ENCODE measurements at regions not wholly inside any gene's neighbourhood (a gene's known extent, or its start where the extent isn't known, plus 50 kb on each side); places are given as distances from the start of the nearest gene placed in this dataset.

GRCh38 chr3:21836227-21836626, 85.2 kb upstream of the ZNF385D start:
- Histone ChIP-seq H2AK5ac (ENCODE audit: low read depth, low read length) (no peak overlapping the region), H2BK15ac (ENCODE audit: low read length) (no peak overlapping the region), H2AFZ (ENCODE audit: low read length) (no peak overlapping the region), H3K9ac (ENCODE audit: low read depth, low read length, poor library complexity) (no peak overlapping the region), H2BK120ac (ENCODE audit: low read depth, low read length) (no peak overlapping the region), H3K27me3 (ENCODE audit: control insufficient read depth in 3 of 3, insufficient read depth in 3 of 3, low read depth in 1 of 3, low read length in 3 of 3) (no peaks in the 10 kb centered on the region), H4K8ac (ENCODE audit: low read depth, low read length) (no peak overlapping the region), H3K14ac (ENCODE audit: low read length) (no peak overlapping the region), H3K23ac (ENCODE audit: low read depth, low read length, poor library complexity) (no peak overlapping the region), H3K18ac (ENCODE audit: low read length) (no peak overlapping the region), H3K36me3 (replicated peaks in 1 of 2; ENCODE audit: control insufficient read depth in 2 of 2, insufficient read depth in 2 of 2, low read length in 2 of 2) (no peaks in the 10 kb centered on the region), H3K4me3 (ENCODE audit: low read length in 2 of 2) (no peak overlapping the region), H3K9me3 (replicated peaks in 1 of 2; ENCODE audit: control insufficient read depth in 2 of 2, insufficient read depth in 1 of 2, low read depth in 1 of 2, low read length in 2 of 2) (no peaks in the 10 kb centered on the region), H4K91ac (ENCODE audit: low read depth, low read length, poor library complexity) (no peak overlapping the region), H3K4me2 (ENCODE audit: insufficient read depth, low read length, poor library complexity, severe bottlenecking) (no peak overlapping the region), H3K27ac (replicated peaks; ENCODE audit: low read length) (no peak overlapping the region), H2BK12ac (ENCODE audit: low read length) (no peak overlapping the region), H3K79me1 (ENCODE audit: low read depth, low read length) (no peaks in the 10 kb centered on the region), H3K4ac (ENCODE audit: low read length) (no peak overlapping the region), H3K4me1 (ENCODE audit: control insufficient read depth in 2 of 2, insufficient read depth in 1 of 2, low read depth in 1 of 2, low read length in 2 of 2) (no peaks in the 10 kb centered on the region), H2BK5ac (ENCODE audit: low read length) (no peak overlapping the region)
- no peak for DNase-seq (ENCODE audit: low spot score)
- no CpG with 5 or more reads among the region's 4 CpGs for WGBS, 2 donors (ENCODE audit: extremely low coverage in 2 of 2, insufficient read length in 2 of 2, insufficient replicate concordance in 1 of 2)

- Histone ChIP-seq H3K27ac (replicated peaks; ENCODE audit: low read length) (no peak overlapping the region), H3K4ac (ENCODE audit: low read length) (no peak overlapping the region), H2BK120ac (ENCODE audit: low read depth, low read length) (no peak overlapping the region), H2BK12ac (ENCODE audit: low read length) (no peak overlapping the region), H3K9me3 (replicated peaks in 1 of 2; ENCODE audit: control insufficient read depth in 2 of 2, insufficient read depth in 1 of 2, low read depth in 1 of 2, low read length in 2 of 2) (no peaks in the 10 kb centered on the region), H3K36me3 (replicated peaks in 1 of 2; ENCODE audit: control insufficient read depth in 2 of 2, insufficient read depth in 2 of 2, low read length in 2 of 2) (no peaks in the 10 kb centered on the region), H3K23ac (ENCODE audit: low read depth, low read length, poor library complexity) (no peak overlapping the region), H3K79me1 (ENCODE audit: low read depth, low read length) (no peaks in the 10 kb centered on the region), H3K4me3 (ENCODE audit: low read length in 2 of 2) (no peak overlapping the region), H2BK5ac (ENCODE audit: low read length) (no peak overlapping the region), H4K8ac (ENCODE audit: low read depth, low read length) (no peak overlapping the region), H3K27me3 (ENCODE audit: control insufficient read depth in 3 of 3, insufficient read depth in 3 of 3, low read depth in 1 of 3, low read length in 3 of 3) (no peaks in the 10 kb centered on the region), H2AK5ac (ENCODE audit: low read depth, low read length) (no peak overlapping the region), H3K9ac (ENCODE audit: low read depth, low read length, poor library complexity) (no peak overlapping the region), H2BK15ac (ENCODE audit: low read length) (no peak overlapping the region), H2AFZ (ENCODE audit: low read length) (no peak overlapping the region), H4K91ac (ENCODE audit: low read depth, low read length, poor library complexity) (no peak overlapping the region), H3K18ac (ENCODE audit: low read length) (no peak overlapping the region), H3K4me2 (ENCODE audit: insufficient read depth, low read length, poor library complexity, severe bottlenecking) (no peak overlapping the region), H3K4me1 (ENCODE audit: control insufficient read depth in 2 of 2, insufficient read depth in 1 of 2, low read depth in 1 of 2, low read length in 2 of 2) (no peaks in the 10 kb centered on the region), H3K14ac (ENCODE audit: low read length) (no peak overlapping the region)
- WGBS, 2 donors (ENCODE audit: extremely low coverage in 2 of 2, insufficient read length in 2 of 2, insufficient replicate concordance in 1 of 2), result no CpG with 5 or more reads among the region's 1 CpG
- DNase-seq (ENCODE audit: low spot score), result no peak
Measured at GRCh38 chr3:21839176-21839575, 88.2 kb upstream of the ZNF385D start.

GRCh38 chr3:21839592-21839991, 88.6 kb upstream of the ZNF385D start:
- H3K27ac ChIP-seq (replicated peaks; ENCODE audit: low read length), result no peak overlapping the region
- no peak overlapping the region for H2BK5ac ChIP-seq (ENCODE audit: low read length)
- DNase-seq (ENCODE audit: low spot score), result no peak
- H2BK15ac ChIP-seq (ENCODE audit: low read length), result no peak overlapping the region
- no CpG with 5 or more reads among the region's 3 CpGs for WGBS, 2 donors (ENCODE audit: extremely low coverage in 2 of 2, insufficient read length in 2 of 2, insufficient replicate concordance in 1 of 2)
- no peaks in the 10 kb centered on the region for H3K79me1 ChIP-seq (ENCODE audit: low read depth, low read length)
- no peaks in the 10 kb centered on the region for H3K4me1 ChIP-seq (ENCODE audit: control insufficient read depth in 2 of 2, insufficient read depth in 1 of 2, low read depth in 1 of 2, low read length in 2 of 2)
- H3K4me2 ChIP-seq (ENCODE audit: insufficient read depth, low read length, poor library complexity, severe bottlenecking), result no peak overlapping the region
- no peak overlapping the region for H2BK12ac ChIP-seq (ENCODE audit: low read length)
- H3K4ac ChIP-seq (ENCODE audit: low read length), result no peak overlapping the region
- H3K9me3 ChIP-seq (replicated peaks in 1 of 2; ENCODE audit: control insufficient read depth in 2 of 2, insufficient read depth in 1 of 2, low read depth in 1 of 2, low read length in 2 of 2), result no peaks in the 10 kb centered on the region
- no peak overlapping the region for H3K14ac ChIP-seq (ENCODE audit: low read length)
- H2BK120ac ChIP-seq (ENCODE audit: low read depth, low read length), result no peak overlapping the region
- H3K23ac ChIP-seq (ENCODE audit: low read depth, low read length, poor library complexity), result no peak overlapping the region
- no peaks in the 10 kb centered on the region for H3K36me3 ChIP-seq (replicated peaks in 1 of 2; ENCODE audit: control insufficient read depth in 2 of 2, insufficient read depth in 2 of 2, low read length in 2 of 2)
- H4K8ac ChIP-seq (ENCODE audit: low read depth, low read length), result no peak overlapping the region
- H3K27me3 ChIP-seq (ENCODE audit: control insufficient read depth in 3 of 3, insufficient read depth in 3 of 3, low read depth in 1 of 3, low read length in 3 of 3), result no peaks in the 10 kb centered on the region
- no peak overlapping the region for H3K4me3 ChIP-seq (ENCODE audit: low read length in 2 of 2)
- no peak overlapping the region for H3K9ac ChIP-seq (ENCODE audit: low read depth, low read length, poor library complexity)
- no peak overlapping the region for H2AK5ac ChIP-seq (ENCODE audit: low read depth, low read length)
- H3K18ac ChIP-seq (ENCODE audit: low read length), result no peak overlapping the region
- no peak overlapping the region for H2AFZ ChIP-seq (ENCODE audit: low read length)
- no peak overlapping the region for H4K91ac ChIP-seq (ENCODE audit: low read depth, low read length, poor library complexity)

- no peak overlapping the region for H3K4me2 ChIP-seq (ENCODE audit: insufficient read depth, low read length, poor library complexity, severe bottlenecking)
- no peak overlapping the region for H2BK120ac ChIP-seq (ENCODE audit: low read depth, low read length)
- H2BK15ac ChIP-seq (ENCODE audit: low read length), result no peak overlapping the region
- no peaks in the 10 kb centered on the region for H3K9me3 ChIP-seq (replicated peaks in 1 of 2; ENCODE audit: control insufficient read depth in 2 of 2, insufficient read depth in 1 of 2, low read depth in 1 of 2, low read length in 2 of 2)
- no peak overlapping the region for H4K8ac ChIP-seq (ENCODE audit: low read depth, low read length)
- H4K91ac ChIP-seq (ENCODE audit: low read depth, low read length, poor library complexity), result no peak overlapping the region
- no peak overlapping the region for H2BK5ac ChIP-seq (ENCODE audit: low read length)
- no peak overlapping the region for H3K9ac ChIP-seq (ENCODE audit: low read depth, low read length, poor library complexity)
- no peak overlapping the region for H3K27ac ChIP-seq (replicated peaks; ENCODE audit: low read length)
- H2AK5ac ChIP-seq (ENCODE audit: low read depth, low read length), result no peak overlapping the region
- H2AFZ ChIP-seq (ENCODE audit: low read length), result no peak overlapping the region
- WGBS, 2 donors (ENCODE audit: extremely low coverage in 2 of 2, insufficient read length in 2 of 2, insufficient replicate concordance in 1 of 2), result no CpG with 5 or more reads among the region's 2 CpGs
- no peak overlapping the region for H3K23ac ChIP-seq (ENCODE audit: low read depth, low read length, poor library complexity)
- no peak overlapping the region for H3K14ac ChIP-seq (ENCODE audit: low read length)
- no peak overlapping the region for H3K4me3 ChIP-seq (ENCODE audit: low read length in 2 of 2)
- H3K4ac ChIP-seq (ENCODE audit: low read length), result no peak overlapping the region
- no peak for DNase-seq (ENCODE audit: low spot score)
- no peak overlapping the region for H2BK12ac ChIP-seq (ENCODE audit: low read length)
- H3K36me3 ChIP-seq (replicated peaks in 1 of 2; ENCODE audit: control insufficient read depth in 2 of 2, insufficient read depth in 2 of 2, low read length in 2 of 2), result no peaks in the 10 kb centered on the region
- no peaks in the 10 kb centered on the region for H3K27me3 ChIP-seq (ENCODE audit: control insufficient read depth in 3 of 3, insufficient read depth in 3 of 3, low read depth in 1 of 3, low read length in 3 of 3)
- H3K4me1 ChIP-seq (ENCODE audit: control insufficient read depth in 2 of 2, insufficient read depth in 1 of 2, low read depth in 1 of 2, low read length in 2 of 2), result no peaks in the 10 kb centered on the region
- no peaks in the 10 kb centered on the region for H3K79me1 ChIP-seq (ENCODE audit: low read depth, low read length)
- H3K18ac ChIP-seq (ENCODE audit: low read length), result no peak overlapping the region
Measured at GRCh38 chr3:21847005-21847404, 96.0 kb upstream of the ZNF385D start.
